Activated CD4-positive, alpha-beta T cell treated with anti-CD3 and anti-CD28 coated beads, Interleukin-10, Interleukin-2, amounts not matched to agents 100 ng/mL and 50 ng/mL, durations not matched to agents 16 hours and 8 hours (primary cell): ENCODE measurements at regions not wholly inside any gene's neighbourhood (a gene's known extent, or its start where the extent isn't known, plus 50 kb on each side); places are given as distances from the start of the nearest gene placed in this dataset.
"Not testable (repeated sequence)": the region's sequence is repeated elsewhere in the genome, so short reads cannot be mapped to it uniquely, and the experiment has no call there.

ENCODE experiments used
- DNase-seq: peaks from one replicate; pipeline ENCODE4 v3.0.0-alpha.2; 2020

DNA sequence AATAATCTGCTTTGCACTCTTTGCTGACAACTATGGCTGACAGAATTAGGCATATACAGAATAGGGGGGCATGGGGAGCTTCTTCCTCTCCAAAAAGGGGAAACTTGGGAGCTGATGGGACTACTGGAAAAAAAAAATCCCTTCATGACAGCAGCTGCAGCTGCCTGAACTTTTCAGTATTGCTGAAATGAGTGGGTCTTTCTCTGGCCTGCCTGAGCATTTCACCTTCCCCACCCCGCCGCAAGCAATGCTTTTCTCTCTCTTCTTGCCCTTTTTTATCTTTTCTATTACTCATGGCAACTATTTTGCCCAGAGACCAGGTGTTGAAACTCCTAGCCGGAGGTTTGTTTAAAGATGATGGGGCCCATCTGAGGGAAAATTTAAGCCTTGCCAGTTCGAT, 244.9 kb downstream of the SEMA3D start:
- DNase-seq = no peak

- no peak for DNase-seq
These were observed 245.6 kb downstream of the SEMA3D start for GRCh38 chr7:84941291-84941690.

- DNase-seq = no peak
These were observed 247.0 kb downstream of the SEMA3D start for GRCh38 chr7:84939888-84940287.

DNA sequence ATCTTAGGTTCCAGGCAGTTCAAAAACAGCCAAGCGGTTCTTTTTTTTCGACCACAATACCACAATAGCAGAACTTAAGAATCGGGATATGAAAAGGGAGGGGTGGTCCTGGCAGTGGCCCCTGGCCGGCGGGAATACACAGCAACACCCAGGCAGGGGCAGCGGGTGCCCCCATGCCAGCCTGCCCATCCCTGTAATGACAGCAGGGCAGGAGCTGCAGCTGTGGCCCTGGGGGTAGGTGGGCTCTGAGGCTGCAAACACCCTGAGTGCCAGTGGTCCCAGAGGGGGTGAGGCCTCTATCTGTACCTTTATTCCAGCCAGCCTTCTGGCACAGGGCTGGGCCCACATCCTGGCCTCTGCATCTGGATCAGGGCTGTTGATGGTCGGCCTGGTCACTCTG, 247.4 kb downstream of the SEMA3D start:
- DNase-seq = no peak

GRCh38 chr7:84924353-84924752, 262.5 kb downstream of the SEMA3D start:
- DNase-seq = no peak

GRCh38 chr7:84923348-84923747, 263.5 kb downstream of the SEMA3D start:
- DNase-seq = no peak

DNA sequence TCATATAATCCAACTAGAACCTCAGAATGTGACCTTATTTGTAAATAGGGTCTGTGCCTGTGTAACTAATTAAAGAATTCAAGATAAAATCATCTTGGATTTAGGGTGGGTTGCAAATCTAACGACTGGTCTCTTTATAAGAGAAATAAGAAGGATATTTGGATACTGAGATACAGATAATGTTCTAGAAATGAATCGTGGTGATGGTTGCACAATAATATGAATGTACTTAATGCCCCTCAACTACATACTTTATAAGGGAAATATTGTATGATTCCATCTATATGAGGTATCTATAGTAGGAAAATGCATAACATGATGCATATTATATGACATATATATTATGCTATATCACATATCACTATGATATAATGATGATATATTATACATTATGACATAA, 265.7 kb downstream of the SEMA3D start:
- no peak for DNase-seq

GRCh38 chr7:84916973-84917372, 269.9 kb downstream of the SEMA3D start:
- DNase-seq = not testable (repeated sequence)

- DNase-seq = no peak
These were observed 270.7 kb downstream of the SEMA3D start for GRCh38 chr7:84916161-84916560.

DNA sequence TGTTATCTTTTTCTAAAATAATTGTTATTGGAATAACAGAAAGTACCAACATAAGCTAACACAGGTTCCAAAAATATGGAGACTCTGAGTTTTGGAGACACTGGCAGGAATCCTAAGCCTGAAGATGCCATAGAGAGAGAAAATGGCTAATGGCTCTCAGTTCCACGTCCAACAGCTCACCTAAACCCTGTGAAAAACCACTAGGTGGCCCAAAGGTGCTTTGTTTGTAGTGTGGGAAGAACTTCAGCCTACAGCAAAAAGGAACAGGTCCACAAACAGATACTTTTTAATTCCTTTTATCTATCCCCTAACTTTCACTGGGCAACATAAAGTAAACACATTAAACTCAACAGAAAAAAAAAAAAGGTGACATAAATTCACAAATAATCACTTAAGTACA, 272.3 kb downstream of the SEMA3D start:
- no peak for DNase-seq

DNA sequence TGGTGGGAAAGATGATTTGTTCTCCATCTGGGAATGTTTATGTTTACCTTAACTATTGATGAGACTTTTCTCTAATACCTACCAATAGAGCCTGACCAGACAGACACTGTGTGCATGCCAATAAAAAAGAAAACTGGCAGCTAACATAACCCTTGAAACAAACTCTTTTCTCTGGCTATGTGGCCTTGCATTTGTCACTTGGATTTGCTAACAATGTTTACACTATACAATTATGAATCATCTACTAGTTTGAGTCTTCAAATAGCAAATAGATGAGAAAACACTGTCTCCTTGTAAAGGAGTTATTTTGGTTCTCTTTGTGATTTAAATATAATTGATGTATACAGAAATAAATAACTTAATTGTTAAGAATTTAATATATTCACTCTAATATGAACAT, 273.1 kb downstream of the SEMA3D start:
- DNase-seq = no peak

GRCh38 chr7:84912993-84913635, 273.7 kb downstream of the SEMA3D start:
- DNase-seq = no peak

DNA sequence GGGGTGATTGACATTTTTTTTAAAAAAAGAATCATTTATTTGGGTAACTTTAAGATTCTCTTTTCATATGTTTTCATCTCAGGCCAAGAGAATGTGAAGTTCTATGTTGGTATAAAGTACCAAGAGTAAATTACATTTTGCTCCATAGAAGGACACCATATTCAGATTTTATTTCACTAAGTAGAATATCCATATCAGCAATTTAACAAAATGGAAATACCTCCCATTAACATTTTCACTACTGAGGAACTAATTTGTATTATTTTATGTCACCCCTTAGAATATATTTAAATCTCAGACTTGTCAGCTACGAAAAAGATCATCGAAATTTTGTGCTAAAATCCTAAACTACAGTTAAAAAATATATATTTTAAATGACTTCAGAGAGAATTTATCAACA, 274.3 kb downstream of the SEMA3D start:
- no peak for DNase-seq

DNA sequence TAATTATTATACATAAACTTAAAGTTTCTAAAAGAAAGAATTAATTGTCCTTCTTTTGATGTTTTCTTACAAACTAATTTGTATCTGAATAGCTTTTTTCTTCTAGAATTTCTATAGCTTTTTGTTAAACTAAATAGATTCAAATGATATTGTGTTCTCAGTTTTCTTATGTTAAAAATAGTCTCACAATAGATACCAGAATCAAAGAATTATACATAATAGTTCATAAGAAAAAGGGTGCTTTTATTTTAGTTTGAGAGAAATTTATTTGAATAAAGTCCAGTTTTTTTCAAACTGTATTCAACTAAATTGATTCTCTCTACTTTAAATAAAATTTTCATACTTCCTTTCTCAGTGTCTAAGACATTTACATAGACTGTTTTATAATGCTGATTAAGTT, 274.8 kb downstream of the SEMA3D start:
- no peak for DNase-seq

DNA sequence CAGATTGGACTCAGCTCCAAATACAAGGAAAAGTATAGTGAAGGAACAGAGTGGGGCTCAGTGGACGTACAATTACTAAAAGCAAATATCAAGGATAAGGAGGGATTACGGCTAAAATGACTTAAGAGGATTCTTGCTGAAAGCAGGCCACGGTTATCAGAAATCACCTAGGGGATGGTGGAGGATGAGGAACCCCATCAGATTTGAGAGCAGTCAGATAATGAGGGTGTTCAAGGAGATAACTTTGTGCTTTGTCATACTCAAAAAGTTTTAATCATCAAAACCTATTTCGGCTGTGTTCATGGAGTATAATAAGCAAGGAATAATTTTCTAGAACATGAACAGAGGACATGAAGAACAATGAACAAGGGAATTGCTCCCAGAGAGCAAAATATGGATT, 275.8 kb downstream of the SEMA3D start:
- DNase-seq = no peak

DNA sequence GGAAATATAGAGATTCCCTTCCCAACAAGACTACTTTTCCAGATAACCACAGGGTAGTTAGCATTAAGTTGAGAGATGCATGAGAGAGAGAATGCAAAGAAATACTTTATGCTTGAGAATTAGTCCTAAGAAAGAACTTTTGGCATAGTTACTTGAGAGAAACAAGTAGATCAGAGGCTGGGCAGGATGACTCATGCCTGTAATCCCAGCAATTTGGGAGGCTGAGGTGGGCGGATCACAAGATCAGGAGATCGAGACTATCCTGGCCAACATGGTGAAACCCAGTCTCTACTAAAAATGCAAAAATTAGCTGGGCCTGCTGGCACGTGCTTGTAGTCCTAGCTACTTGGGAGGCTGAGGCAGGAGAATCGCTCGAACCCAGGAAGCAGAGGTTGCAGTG, 276.5 kb downstream of the SEMA3D start:
- not testable (repeated sequence) for DNase-seq

- no peak for DNase-seq
These were observed 278.6 kb downstream of the SEMA3D start for GRCh38 chr7:84908196-84908793.

DNA sequence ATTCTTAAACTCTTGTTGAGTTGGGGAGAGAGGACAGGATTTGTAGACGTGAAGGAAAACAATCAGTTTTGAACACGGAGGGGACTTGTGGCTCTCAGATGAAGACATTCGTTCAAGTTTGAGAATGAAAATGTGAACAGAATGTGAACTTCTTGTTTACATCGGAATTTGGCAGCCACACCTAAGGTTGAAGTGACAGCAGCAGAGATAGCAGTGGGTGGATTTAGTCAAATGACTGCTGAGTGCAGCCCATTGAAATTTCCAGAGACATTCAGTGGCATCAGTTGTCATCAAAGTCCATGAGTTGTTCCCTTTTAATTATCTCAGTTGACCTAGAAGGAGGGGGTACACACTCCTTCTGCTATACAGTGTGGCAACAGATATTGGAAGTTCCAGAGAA, 280.0 kb downstream of the SEMA3D start:
- no peak for DNase-seq

- no peak for DNase-seq
These were observed 282.3 kb downstream of the SEMA3D start for GRCh38 chr7:84904561-84904960.

- DNase-seq = no peak
These were observed 285.5 kb downstream of the SEMA3D start for GRCh38 chr7:84901366-84901765.

DNA sequence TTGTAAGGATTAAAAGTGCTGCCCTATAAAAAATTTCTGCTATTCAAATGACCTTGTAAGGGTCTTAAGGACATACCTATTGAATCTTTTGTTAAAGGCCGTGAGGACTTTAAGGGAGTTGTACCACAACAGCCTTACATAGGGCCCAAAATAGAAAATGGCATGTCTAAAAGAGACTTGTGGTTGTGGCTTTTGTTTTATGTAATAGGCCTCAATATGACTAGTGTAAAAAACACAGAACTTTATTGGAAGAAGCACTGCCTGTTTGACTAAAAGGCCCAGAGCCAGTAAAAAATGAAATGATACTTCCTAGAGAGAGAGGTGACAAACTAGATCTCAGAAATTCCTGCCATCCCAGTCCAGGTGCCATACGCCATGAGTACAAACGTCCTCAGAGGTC, 286.6 kb downstream of the SEMA3D start:
- no peak for DNase-seq

DNA sequence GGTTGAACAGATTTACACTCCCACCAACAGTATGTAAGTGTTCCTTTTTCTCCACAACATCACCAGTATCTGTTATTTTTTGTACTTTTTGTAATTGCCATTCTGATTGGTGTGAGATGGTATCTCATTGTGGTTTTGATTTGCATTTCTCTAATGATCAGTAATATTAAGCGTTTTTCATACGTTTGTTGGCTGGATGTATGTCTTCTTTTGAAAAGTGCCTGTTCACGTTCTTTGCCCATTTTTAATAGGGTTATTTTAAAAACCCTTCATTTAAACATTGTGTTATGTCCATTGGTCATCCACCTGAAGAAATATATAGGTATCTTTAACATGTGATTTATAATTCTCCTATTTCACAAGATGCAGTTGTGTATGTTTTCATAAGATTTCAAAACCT, 291.3 kb downstream of the SEMA3D start:
- no peak for DNase-seq

- DNase-seq = not testable (repeated sequence)
These were observed 303.3 kb downstream of the SEMA3D start for GRCh38 chr7:84883570-84883969.

DNA sequence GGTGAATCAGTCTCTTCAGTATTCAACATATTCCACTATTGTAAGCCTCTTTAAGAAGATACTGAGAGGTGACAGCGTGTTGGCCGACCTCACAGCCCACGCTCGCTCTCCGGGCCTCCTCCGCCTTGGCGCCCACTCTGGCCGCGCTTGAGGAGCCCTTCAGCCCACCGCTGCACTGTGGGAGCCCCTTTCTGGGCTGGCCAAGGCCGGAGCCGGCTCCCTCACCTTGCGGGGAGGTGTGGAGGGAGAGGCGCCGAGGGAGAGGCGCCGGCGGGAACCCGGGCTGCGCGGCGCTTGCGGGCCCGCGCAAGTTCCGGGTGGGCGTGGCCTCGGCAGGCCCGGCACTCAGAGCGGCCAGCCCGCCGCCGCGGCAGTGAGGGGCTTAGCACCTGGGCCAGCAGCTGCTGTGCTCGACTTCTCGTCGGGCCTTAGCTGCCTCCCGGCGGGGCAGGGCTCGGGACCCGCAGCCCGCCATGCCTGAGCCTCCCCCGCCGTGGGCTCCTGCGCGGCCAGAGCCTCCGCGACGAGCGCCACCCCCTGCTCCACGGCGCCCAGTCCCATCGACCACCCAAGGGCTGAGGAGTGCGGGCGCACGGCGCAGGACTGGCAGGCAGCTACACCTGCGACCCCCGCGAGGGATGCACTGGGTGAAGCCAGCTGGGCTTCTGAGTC, 306.4 kb downstream of the SEMA3D start:
- DNase-seq = not testable (repeated sequence)
